Posterior vena cava (tissue), 2 donors: ENCODE measurements at regions not wholly inside any gene's neighbourhood (a gene's known extent, or its start where the extent isn't known, plus 50 kb on each side); places are given as distances from the start of the nearest gene placed in this dataset.
"Not testable (repeated sequence)": the region's sequence is repeated elsewhere in the genome, so short reads cannot be mapped to it uniquely, and the experiment has no call there.

Source experiments
- DNase-seq: peaks from one replicate; pipeline ENCODE4 v3.0.0-alpha.2; 2020; ENCODE audit warnings: low spot score
- intact Hi-C, 2 donors: fragments of 100-400 bp; cut with DNase I; formaldehyde crosslinking; loops; one replicate each; pipeline versions ENCODE4 v1.14.1 to v1.14.2; 2022 to 2023
- donor health status: DM: yes; HTN: yes; CAD: no.
- donor health status: DM: yes; HTN: yes; CAD: no.

GRCh38 chr6:168992446-168993144, 261.1 kb downstream of the THBS2 start:
- intact Hi-C loops = no loop called here
- DNase-seq = no peak

- DNase-seq, intact Hi-C loops: not testable (repeated sequence)
These were observed 262.0 kb downstream of the THBS2 start for GRCh38 chr6:168991695-168992094.

- no peak for DNase-seq
- intact Hi-C loops = no loop called here
These were observed 263.5 kb downstream of the THBS2 start for GRCh38 chr6:168990019-168990751.

GRCh38 chr6:168989421-168989820, 264.2 kb downstream of the THBS2 start:
- DNase-seq = no peak

GRCh38 chr6:168988801-168989200, 264.8 kb downstream of the THBS2 start:
- no peak for DNase-seq

More at GRCh38 chr6:168989421-168989820, 264.2 kb downstream of the THBS2 start:
- intact Hi-C loops = no loop called here

GRCh38 chr6:168988280-168988679, 265.4 kb downstream of the THBS2 start:
- no peak for DNase-seq
- intact Hi-C loops = no loop called here

More at GRCh38 chr6:168988801-168989200, 264.8 kb downstream of the THBS2 start:
- intact Hi-C loops = no loop called here

- no peak for DNase-seq
- intact Hi-C loops = no loop called here
These were observed 267.9 kb downstream of the THBS2 start for GRCh38 chr6:168985705-168986104.

GRCh38 chr6:168983925-168984324, 269.7 kb downstream of the THBS2 start:
- intact Hi-C loops = no loop called here
- no peak for DNase-seq

GRCh38 chr6:168981187-168981586, 272.5 kb downstream of the THBS2 start:
- no peak for DNase-seq
- intact Hi-C loops = no loop called here

- intact Hi-C loops = no loop called here
- DNase-seq = no peak
These were observed 274.4 kb downstream of the THBS2 start for GRCh38 chr6:168979254-168979653.

GRCh38 chr6:168972128-168972527, 281.5 kb downstream of the THBS2 start:
- no peak for DNase-seq
- intact Hi-C loops = no loop called here

GRCh38 chr6:168971549-168971948, 282.1 kb downstream of the THBS2 start:
- DNase-seq = no peak
- intact Hi-C loops = no loop called here

- no peak for DNase-seq
- intact Hi-C loops = no loop called here
These were observed 284.8 kb downstream of the THBS2 start for GRCh38 chr6:168968801-168969200.

GRCh38 chr6:168968228-168968627, 285.4 kb downstream of the THBS2 start:
- intact Hi-C loops = no loop called here
- DNase-seq = peak; percentile 82

GRCh38 chr6:168967281-168967925, 286.2 kb downstream of the THBS2 start:
- intact Hi-C loops = no loop called here
- DNase-seq = no peak

- DNase-seq = no peak
- intact Hi-C loops = no loop called here
These were observed 289.4 kb downstream of the THBS2 start for GRCh38 chr6:168964138-168964835.

- DNase-seq = peak; percentile 88
- intact Hi-C loops = no loop called here
These were observed 290.8 kb downstream of the THBS2 start for GRCh38 chr6:168962886-168963285.

GRCh38 chr6:168961264-168961656, 292.4 kb downstream of the THBS2 start:
- no peak for DNase-seq
- intact Hi-C loops = no loop called here

GRCh38 chr6:168960551-168961263, 292.9 kb downstream of the THBS2 start:
- intact Hi-C loops = no loop called here

More at GRCh38 chr6:168960551-168961263, 292.9 kb downstream of the THBS2 start:
- no peak for DNase-seq
